Fibroblast of skin of right quadriceps (primary cell): ENCODE measurements at regions not wholly inside any gene's neighbourhood (a gene's known extent, or its start where the extent isn't known, plus 50 kb on each side); places are given as distances from the start of the nearest gene placed in this dataset.
A peak's percentile ranks its signal among the peaks of the same experiment; 100 is the strongest.
"Not testable (repeated sequence)": the region's sequence is repeated elsewhere in the genome, so short reads cannot be mapped to it uniquely, and the experiment has no call there.

Source experiments
- DNase-seq: peaks from one replicate; pipeline ENCODE4 v3.0.0-alpha.2; 2013

DNA sequence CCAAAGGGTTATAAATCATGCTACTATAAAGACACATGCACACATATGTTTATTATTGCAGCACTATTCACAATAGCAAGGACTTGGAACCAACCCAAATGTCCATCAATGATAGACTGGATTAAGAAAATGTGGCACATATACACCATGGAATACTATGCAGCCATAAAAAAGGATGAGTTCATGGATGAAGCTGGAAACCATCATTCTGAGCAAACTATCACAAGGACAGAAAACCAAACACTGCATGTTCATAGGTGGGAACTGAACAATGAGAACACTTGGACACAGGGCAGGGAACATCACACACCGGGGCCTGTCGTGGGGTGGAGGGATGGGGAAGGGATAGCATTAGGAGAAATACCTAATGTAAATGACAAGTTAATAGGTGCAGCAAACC is 322.1 kb downstream of the RPLP1 start:
- not testable (repeated sequence) for DNase-seq

DNA sequence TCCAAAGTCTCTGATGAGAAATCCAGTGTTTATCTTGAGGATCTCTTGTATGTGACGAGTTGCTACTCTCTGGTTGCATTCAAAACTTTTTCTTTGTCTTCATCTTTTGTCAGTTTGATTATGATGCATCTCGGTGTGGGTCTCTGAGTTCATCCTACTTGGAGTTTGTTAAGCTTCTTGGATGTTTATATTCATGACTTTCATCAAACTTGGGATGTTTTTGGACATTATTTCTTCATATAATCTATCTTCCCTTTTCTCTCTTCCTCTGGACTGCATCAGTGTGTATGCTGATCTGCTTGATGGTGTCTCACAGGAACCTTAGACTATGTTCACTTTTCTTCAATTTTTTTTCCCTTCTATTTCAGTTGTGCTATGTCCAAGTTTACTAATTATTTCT is 320.4 kb downstream of the TLE3 start:
- no peak for DNase-seq

DNA sequence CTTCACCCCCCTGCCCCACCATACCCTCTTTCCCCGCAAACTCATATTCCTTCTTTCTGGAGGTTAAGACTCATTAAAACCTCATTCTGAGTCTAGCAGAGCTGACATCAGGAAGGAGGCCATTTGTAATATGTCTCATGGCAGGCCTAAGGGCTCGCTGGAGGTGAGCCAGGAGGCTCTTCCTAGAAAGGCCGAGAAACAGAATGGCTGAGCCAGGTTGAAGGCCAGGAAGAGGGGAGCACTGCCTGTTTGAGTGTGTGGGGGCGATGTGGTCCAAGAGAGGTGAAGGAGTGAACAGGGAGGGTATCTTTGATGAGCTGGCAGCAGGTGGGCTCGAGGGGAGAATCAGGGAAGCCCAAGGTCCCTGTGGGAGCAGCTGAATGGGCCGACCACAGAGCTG is 317.3 kb downstream of the TLE3 start:
- no peak for DNase-seq

DNA sequence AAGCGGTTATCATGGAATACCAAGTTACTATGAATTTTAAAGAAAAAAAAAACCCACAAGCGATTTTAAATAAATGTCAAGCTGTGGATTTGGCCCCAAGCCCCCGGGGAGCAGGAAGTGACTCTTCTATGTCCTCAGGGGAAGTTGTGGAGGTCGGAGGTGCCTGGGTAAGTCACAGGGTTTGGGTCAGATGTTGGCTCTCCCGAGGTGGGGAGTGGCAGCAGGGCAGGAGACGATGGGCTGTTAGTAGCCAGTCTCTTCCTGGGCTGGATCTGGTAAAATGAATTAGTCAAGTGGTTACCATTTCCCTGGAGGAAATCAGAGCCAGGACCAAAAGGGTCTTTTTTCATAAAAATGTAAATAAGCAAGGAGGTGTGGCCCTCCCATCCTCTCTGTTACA is 316.7 kb downstream of the TLE3 start:
- no peak for DNase-seq

DNA sequence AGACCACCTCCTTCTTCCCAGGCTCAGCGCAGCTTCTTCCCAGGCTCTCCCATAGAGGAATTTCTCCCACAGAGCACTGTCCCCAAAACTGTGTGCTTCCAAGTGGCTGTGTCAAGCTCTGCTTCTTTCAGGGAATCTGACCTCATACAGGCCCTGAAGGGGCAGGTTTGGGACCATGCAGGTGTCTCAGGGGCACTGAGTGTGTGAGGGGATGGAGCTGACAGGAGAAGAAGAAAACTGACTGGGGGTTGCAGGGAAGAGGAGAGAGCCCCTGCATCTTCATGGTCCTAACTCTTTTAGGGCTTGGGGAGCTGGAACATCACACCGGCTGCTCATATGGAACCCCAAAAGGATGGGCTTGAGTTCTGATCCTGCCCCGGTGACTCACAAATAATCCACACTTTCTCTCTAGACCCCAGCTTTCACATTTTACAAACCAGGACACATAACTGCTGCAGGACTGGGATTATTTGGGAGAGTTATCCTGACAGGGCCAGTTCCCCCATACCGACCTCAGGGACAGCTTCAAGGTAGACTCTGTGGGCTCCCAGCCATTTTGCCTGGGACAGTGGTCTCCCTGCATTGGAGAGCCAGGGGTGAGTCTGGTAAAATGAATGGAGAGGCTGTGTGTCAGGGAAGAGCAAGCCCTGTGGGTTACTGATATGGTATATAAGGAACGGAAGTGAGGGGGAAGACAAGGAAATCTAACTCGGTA is 316.1 kb downstream of the TLE3 start:
- DNase-seq: no peak

DNA sequence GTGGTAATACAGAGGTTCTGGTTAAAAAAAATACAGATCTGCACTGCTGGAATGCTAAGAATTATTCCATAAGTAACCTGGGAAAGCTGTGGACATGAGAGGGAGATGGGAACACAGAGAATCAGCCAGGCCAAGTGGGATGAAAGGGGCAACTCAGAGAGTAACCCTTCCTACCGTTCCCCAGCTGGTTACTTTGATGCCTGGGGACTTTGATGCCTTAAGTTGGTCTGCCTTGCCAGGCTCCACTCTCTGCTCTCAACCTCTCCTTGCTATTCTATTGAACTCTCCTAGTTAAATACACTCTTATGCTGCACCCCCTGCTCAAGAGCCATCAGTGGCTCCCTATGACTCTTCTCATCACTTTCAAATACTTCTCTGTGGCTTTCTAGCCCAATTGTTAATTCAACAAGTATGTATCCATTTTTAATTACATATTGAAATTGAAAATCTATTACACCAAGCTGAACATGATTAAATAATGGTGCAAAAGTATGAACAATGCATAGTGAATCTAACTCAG is 315.5 kb downstream of the TLE3 start:
- DNase-seq: no peak

DNA sequence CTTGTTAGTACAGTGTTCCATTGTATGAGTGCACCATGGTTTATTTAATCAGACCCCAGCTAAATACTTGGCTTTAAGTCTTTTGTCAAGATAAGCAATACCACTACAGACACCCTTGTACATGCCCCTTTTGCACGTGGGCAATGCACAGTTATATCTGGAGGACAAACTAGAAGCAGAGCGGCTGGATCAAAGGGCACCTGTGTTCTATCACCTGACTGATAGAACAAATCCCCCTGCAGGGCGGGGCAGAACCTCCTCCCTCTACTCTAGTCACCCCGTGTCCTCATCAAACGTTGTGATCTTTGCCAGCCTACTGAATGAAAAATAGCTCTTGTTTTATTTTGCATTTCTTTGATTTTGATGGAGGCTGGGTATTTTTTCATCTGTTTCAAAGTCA is 314.9 kb downstream of the TLE3 start:
- no peak for DNase-seq

DNA sequence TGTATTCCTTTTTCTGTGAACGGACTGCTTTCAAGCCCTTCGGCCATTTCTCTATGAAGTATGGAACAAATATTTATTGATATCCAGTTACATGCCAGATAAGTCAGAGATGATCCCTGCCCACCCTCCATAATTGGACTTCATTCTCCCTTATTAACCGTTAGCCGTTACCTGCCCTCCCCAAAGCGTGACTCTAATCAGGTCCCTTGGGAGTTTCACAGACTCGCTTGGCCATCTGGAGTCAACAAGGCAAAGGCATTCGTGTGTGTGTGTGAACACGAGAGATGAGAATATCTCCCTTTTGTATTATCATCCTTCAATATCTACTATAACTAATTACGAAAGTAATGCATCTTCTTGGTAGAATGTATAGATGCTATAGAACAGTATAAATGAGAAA is 314.5 kb downstream of the TLE3 start:
- DNase-seq: no peak

DNA sequence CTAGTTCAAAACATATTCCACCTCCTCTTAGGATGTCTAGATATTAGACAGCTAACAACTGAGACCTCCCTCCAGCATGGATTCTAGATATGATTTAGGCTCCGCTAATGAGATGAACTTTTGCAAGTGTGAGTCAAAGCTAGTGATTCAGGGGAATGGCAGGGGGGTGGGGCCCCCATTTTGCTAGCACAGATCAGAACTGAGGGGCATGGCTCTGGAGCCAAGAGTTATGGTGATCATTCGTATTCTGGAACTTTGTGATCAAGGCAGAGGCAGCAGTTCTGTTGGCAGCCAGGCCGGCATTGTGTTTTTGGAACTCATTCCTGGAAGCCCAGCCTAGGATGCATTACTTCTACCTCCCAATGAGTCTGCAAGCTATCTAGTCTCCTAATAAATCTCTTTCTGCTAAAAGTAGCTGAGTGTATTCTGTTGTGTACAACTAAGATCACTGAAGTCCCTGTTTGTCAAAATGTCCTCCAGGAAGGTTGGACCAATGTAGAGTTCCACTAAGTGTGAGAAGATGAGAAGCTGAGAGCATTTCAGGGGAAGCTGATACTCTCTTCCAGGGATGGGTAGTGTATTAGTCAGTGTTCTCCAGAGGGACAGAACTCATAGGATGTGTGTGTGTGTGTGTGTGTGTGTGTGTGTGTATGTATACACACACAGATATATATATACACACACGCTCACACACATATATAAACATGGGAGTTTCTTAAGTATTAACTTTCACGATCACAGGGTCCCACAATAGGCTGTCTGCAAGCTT is 312.7 kb downstream of the TLE3 start:
- DNase-seq: peak; percentile 84

DNA sequence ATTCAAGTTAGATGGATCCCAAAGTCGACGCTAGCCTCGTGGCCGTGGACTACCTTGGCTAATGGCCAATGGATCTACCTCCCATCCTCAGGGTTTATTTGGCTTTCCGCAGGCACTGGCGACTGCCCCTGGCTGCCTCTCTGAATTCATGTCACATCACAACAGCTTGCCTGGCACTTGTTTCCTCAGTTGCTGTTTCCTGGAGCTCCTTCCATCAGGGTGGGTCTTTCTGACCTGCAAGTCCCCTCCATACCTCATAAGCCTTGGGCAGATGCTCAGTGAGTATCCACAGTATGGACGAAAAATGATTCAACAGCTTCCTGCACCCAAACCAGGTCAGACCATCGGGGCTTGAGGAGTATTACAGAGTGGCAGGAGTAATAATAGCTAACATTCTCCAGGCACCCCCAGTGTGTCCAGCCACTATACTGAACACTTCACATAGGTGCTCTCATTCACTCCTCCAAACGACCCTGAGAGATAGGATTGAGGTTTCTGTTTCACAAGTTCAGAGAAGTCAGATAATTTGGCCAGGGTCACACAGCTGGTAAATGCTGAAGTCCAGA is 311.5 kb downstream of the TLE3 start:
- no peak for DNase-seq

DNA sequence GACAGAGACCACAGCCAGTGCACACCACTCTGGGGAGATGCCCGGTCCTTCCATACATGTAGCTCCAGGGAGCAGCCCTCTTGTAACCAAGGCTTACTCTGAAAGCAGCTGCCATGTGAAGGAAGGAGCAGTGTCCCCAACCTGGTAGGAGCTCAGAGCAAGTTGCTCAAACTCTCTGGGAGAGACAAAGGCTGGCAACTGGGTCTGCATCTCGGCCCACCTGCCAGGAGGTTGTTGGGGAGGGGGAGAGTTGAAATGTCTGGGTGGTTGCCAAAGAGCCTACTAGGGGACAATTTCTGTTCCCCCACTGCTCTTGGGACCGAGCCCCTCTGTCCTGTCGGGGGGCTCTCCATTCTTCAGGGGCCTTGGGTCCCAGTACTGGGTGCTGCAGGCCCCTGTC is 309.9 kb downstream of the TLE3 start:
- no peak for DNase-seq

DNA sequence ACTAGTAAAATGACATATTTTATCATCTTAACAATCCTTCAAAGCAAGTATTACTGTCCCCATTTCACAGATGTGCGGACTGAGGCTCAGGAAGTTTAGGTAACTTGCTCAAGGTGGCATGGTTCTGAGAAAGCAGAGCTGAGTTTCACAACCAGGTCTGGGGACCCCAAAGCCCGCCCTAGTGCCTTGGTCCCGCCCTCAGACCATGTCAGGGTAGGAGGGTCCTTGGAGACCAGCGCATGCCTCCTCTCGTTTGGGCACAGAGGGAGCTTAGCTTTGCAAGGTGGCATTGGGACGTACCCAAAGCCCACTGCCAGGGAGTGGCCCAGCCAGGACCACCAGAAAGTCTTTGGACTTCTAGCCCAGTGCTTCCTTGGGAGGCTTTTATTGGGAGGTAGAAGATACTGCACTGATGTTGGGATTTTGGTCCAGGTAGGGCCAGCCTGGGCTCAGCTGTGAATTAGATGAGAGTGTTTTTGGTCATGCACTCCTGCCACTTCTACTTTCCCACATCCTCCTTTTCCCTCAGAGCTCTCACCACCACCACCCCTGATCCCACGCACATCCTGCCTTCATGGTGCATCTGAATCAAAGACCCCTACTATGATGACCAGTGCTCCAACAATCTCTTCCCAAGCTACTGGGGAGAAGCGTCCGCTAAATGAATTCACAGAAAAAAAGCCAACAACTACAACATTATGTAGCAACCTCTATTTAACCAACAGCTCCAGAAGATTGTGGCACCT is 307.9 kb downstream of the TLE3 start:
- no peak for DNase-seq

DNA sequence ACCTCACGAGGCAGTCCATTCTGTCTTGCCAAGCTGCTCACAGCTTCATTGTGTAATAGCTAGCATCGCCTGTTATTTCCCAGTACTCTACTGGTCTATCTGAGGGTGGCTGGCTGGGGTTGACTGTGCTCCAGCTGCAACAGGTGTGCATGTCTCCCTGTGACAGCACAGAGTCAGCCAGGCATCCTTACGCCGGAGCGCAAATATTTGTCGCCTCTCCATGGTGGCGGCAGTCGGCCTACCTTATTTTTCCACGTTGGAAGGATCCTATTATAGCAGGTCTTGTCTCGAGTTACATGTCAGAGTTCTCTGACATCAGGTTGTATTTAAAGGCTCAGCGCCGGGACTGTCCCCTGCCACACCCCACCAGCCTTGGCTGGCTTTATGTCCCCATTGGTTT is 307.1 kb downstream of the TLE3 start:
- DNase-seq: no peak

DNA sequence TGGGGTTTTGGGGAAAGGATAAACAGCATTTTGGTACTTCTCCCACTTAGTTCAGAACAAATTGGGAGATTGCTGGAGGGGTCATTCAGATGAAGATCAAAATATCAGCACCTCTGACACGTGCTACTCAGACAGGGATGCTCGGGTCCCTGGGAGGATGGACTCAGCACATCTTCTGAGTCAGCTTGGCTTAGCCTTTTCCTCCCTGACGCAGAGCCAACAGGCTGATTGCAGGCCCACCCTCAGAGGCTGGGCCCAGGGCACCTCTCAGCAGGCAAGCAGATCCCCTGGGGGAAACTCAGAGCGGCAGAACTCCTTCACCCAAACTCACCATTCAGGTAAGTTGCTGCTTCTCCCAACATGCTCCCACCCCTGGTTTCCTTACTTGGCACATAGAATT is 304.9 kb downstream of the TLE3 start:
- DNase-seq: no peak

DNA sequence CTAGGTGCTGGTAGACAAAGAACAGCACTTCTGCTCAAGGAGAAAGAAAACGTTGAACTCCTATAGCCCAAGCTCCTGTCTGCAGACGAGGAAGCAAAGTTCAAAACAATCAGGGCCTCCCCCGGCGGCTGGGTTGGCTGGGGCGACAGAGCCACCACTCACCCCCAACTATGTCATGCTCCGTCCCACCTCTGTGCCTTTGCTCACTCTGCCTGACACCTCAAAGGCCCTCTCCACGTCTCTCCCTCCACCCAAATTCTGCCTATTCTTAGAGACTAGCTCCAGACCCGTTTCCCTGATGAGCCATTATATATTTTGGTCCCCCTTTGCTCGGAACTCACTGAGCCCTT is 304.3 kb downstream of the TLE3 start:
- no peak for DNase-seq

DNA sequence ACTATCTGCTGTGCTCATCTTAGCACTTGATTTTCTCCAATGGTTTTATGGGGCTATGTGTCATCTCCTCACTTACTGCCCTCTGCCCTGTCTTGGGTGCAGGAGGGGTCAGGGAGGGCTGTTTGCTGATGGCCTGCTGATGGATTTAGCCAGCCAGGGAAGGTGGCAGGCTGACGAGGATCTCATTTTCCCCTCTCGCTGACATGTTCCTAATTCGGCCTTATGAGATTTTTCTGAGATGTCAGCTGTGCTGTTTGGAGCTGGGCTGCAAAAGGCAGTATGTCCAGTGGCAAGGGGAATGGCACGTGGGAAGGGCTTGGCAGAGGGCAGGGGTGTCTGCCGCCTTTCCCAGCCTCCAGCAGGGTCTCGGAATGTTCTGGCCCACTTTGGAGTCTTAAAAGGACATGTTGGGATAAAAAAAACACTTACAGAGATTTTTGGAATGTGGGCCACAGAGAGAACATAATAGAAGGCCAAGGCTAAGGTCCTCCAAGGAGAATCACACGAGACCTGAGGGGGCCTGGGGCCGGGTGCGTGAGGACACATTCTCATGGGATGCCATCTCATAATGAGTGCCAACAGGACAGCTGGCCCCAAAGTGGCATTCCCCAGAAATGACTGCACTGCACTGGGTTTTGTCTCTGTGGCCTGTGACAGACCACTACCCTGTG is 303.8 kb downstream of the TLE3 start:
- DNase-seq: no peak

DNA sequence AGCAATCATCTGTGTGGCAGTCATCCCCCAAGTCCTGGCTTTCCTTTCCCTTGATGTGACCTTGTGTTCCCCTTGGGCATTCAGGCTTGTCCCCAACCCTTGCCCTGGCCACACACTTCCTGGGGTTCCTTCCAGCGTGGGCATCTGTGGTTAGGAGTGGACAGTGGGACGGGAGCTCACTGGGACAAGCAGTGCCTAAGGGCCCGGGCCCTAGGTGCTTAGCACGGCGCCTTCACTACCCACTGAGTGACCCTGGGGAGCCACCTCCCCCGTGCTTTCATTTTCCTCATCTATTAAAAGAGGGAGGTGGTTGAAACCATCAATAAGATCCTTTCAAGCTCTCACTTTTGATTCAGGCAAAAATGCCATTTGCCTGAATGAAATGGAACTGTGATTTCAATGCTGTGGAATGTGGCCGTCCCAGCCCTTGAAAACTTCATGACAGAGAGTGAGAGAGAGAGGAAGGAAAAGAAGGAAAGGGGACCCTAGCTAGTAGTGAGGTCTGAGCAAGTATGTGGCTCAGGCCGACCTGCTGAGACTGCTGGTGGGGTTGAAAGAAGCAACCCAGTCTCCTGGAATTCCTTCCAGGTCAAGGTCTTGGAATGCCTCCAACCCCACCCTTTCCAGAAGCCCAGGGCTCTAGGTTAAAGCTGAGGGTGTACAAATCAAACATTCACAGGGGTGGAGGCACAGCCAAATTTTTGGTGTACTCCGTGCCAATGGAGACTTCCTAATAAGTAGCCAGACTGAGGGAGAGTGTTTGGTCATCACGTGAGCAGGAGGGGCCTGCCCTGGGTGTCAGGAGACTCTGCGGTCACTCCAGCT is 302.9 kb downstream of the TLE3 start:
- DNase-seq: peak; percentile 83

DNA sequence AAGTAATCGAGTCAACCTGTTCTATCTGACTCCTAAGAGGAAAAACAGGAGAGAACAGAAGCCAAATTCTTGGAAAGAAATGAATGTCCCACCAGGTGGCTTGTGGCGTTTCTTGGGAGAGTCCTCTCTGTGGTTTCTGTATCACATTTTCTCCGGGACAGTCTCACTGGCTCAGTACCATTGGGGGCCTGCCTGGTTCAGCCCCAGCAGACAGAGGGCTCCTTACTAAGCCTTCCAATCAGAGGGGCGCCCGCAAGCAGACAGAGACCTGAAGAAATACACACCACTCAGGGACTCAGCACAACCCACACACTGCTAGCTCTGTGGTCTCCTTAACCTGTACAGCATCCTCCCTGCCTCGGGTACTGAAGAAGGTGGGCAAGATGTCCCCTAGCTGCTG is 302.1 kb downstream of the TLE3 start:
- DNase-seq: no peak

DNA sequence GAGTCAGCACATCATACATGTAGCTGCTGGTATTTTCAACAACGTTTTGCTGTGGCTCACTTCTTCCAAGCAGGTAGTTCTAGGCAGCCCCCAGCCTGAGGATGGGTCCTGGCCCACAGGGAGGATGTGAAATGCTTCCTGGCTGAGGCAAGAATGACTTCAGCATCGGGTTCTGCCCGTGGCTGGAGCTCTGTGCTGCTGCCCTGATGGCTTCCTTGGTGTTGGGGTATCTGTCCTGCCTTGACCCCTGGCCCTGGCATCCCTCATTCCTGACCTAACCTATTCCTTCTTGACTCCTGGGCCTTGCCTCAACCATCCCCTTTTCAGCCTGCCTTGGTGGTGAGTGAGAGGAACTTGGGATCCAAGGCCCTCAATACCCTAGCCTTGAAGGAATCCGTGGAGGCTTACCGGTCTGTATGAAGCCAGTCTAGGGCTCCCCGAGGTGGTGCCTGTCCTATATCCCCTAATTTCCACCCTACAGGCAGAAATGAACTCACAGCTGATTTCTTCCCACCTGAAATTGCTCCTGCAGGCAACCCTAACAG is 300.6 kb downstream of the TLE3 start:
- no peak for DNase-seq

DNA sequence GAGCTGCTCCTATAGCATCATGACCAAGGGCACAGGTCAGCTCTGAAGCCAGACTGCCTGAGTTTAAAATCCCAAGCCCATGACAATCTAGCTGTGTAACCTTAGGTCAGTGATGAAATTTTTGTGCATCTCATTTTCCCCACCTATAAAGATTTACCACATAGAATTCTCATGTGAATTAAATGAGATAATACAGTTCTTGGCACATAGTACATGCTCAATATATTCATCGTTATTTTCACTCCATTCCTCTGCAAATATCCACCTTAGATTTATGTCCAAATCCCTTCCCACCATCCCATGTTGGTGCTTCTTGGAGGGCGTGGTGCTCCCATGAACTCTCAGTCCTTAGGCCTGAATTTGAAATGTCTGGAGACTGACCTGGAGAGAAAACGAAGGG is 300.1 kb downstream of the TLE3 start:
- no peak for DNase-seq

DNA sequence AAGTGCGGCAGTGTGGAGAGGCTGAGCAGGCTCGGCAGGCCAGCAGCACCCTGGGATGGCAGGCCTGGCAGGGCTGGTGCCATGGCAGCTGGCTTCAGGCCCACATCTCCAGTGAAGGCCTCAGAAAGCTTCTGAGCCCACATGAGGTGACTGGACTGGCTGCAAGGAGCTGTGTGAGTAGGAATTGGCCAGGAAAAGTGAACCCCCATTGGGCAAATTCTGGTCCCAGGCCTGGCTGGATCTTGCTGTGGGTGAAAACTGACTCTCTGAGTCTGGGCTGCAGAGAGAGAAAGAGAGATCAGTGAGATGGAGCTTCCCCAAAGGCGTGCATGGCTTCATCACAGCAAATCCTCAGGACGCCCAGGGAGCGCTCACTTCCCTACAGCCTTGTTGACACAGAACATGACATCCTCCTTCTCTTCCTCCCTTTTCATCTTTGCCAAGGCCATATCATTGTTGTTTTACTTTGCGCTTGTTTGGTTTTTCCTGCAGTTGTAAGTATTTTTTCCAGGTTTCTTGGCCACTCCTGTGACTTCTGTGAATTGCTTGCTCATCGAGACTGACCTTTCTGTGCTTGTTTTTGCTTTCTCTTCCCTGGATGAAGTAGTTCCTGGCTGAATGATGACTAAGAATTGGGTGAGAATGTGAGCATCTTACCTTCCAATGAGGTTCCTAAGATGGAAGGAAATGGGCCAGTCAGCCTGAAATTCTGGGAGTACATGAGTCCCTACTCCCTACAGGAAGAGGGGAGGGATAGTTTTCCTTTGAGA is 299.1 kb downstream of the TLE3 start:
- peak; percentile 49 for DNase-seq
